ENCODE measurements at regions not wholly inside any gene's neighbourhood (a gene's known extent, or its start where the extent isn't known, plus 50 kb on each side); places are given as distances from the start of the nearest gene placed in this dataset.

DNA sequence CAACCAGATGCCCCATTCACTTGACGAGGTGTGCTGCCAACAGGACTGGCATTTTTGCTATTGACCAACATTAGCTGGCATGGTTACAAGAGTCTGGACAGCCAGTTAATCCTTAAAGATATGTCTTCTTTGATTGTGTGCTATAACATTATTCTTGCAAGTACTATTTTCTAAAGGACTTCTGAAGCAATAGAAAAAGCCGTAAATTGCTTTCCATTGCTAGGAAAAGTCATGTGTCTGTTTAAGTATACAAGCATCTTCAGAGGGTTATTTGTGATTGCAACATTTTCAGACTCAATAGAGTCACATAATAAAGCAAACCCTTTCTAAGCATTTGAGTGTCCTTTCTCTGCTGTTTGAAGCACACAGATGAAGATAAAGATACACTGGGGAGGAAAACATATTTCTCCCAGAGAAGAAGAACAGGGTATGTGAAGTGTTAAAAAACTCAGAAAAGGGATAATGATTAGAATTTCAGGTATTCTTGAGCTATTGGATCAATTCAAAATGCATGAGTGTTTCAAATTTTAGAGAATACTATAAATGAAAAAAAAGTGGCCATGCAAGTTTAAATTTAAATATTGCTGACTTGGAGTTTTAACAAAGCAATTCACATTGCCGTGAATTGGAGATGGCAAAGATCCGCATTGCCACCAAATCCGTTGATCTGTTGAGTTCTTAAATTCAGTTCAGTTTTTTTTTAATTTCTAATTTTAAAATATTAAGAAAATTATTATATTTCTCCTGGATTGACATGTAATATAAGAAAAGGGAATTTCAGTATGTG, 191.7 kb upstream of the MAP3K7 start:
- no peak overlapping the region for H3K27ac ChIP-seq (ENCODE audit: low read depth, low read length, poor library complexity, severe bottlenecking)
- intact Hi-C loops (cut with micrococcal nuclease; ENCODE audit: unreplicated experiment), result no loop called here
- H3K4me1 ChIP-seq (ENCODE audit: insufficient read depth, low read length, poor library complexity, severe bottlenecking), result no peaks in the 10 kb centered on the region
- ChIA-PET CTCF (no interaction called here), POLR2A (ENCODE audit: low non-redundant PET) (no interaction called here)
- H3K4me3 ChIP-seq (ENCODE audit: low read depth, low read length, poor library complexity, severe bottlenecking), result no peak overlapping the region
- TF ChIP-seq, protein P1, sequence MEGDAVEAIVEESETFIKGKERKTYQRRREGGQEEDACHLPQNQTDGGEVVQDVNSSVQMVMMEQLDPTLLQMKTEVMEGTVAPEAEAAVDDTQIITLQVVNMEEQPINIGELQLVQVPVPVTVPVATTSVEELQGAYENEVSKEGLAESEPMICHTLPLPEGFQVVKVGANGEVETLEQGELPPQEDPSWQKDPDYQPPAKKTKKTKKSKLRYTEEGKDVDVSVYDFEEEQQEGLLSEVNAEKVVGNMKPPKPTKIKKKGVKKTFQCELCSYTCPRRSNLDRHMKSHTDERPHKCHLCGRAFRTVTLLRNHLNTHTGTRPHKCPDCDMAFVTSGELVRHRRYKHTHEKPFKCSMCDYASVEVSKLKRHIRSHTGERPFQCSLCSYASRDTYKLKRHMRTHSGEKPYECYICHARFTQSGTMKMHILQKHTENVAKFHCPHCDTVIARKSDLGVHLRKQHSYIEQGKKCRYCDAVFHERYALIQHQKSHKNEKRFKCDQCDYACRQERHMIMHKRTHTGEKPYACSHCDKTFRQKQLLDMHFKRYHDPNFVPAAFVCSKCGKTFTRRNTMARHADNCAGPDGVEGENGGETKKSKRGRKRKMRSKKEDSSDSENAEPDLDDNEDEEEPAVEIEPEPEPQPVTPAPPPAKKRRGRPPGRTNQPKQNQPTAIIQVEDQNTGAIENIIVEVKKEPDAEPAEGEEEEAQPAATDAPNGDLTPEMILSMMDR (conservative IDR thresholded peaks at IDR 0.05; ENCODE audit: low read depth, low read length), result no peak
- peak; percentile 66 for TF ChIP-seq EZH2 (IDR thresholded peaks at IDR 0.05; ENCODE audit: borderline replicate concordance, low read depth, low read length, poor library complexity, severe bottlenecking)
- no peak for DNase-seq (ENCODE audit: low spot score)
- peaks cover 98% of the 10 kb centered on the region for H3K27me3 ChIP-seq (replicated peaks; ENCODE audit: insufficient read depth, low read depth, low read length, poor library complexity)
- H3K9me3 ChIP-seq (ENCODE audit: low read depth, low read length, poor library complexity, severe bottlenecking), result no peaks in the 10 kb centered on the region
- no peaks in the 10 kb centered on the region for H3K36me3 ChIP-seq (ENCODE audit: insufficient read depth, low read length, poor library complexity, severe bottlenecking)
- no TSS peak for BruUV-seq (replicated peaks)

DNA sequence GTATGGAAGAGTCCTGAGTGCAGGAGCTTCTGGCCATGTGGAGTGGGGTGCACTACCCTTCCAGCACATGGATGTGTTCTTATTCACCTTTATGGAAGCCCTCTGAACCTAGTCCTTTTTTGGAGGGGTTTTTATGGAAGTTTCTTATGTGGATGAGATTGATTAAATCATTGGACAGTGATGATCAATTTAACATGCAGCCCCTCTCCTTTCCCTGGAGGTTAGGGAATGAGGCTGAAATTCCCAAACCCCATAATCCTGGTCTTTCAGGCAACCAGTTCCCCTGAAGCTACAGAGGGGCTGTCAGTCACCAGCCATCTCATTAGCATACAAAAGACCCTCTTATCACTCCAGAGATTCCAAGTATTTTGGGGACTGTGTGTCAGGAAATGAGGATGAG, 183.9 kb upstream of the MAP3K7 start:
- Histone ChIP-seq H3K27me3 (replicated peaks; ENCODE audit: insufficient read depth, low read depth, low read length, poor library complexity) (peaks cover 78% of the 10 kb centered on the region), H3K4me3 (ENCODE audit: low read depth, low read length, poor library complexity, severe bottlenecking) (no peak overlapping the region), H3K36me3 (ENCODE audit: insufficient read depth, low read length, poor library complexity, severe bottlenecking) (no peaks in the 10 kb centered on the region), H3K9me3 (ENCODE audit: low read depth, low read length, poor library complexity, severe bottlenecking) (no peaks in the 10 kb centered on the region), H3K27ac (ENCODE audit: low read depth, low read length, poor library complexity, severe bottlenecking) (no peak overlapping the region), H3K4me1 (ENCODE audit: insufficient read depth, low read length, poor library complexity, severe bottlenecking) (no peaks in the 10 kb centered on the region)
- no peak for DNase-seq (ENCODE audit: low spot score)
- intact Hi-C loops (cut with micrococcal nuclease; ENCODE audit: unreplicated experiment), result no loop called here
- no TSS peak for BruUV-seq (replicated peaks)
- POLR2A ChIA-PET (ENCODE audit: low non-redundant PET), result no interaction called here
- CTCF ChIA-PET, result no interaction called here
- no peak for TF ChIP-seq EZH2 (IDR thresholded peaks at IDR 0.05; ENCODE audit: borderline replicate concordance, low read depth, low read length, poor library complexity, severe bottlenecking)
- TF ChIP-seq, protein P1 (conservative IDR thresholded peaks at IDR 0.05; ENCODE audit: low read depth, low read length), result no peak

DNA sequence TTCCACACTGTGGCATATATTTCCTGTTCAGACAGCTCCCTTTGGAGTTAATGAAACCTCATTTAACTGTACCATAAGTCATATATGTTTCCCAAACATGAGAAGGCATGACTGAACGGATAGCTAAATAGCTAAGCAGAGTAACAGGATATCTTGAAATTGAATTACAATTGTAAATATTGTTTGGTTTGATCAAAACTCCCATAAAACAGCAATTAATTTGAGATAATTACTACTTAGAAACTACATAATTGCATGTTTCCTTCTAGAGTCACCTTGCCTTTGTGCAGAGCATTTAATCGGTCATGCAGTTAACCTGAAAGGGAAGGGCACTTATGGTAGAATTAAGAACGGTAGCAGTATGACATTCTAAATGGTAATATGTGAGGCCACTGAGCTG, 179.0 kb upstream of the MAP3K7 start:
- BruUV-seq (replicated peaks), result no TSS peak
- Histone ChIP-seq H3K27ac (ENCODE audit: low read depth, low read length, poor library complexity, severe bottlenecking) (no peak overlapping the region), H3K27me3 (replicated peaks; ENCODE audit: insufficient read depth, low read depth, low read length, poor library complexity) (peaks cover 78% of the 10 kb centered on the region), H3K4me3 (ENCODE audit: low read depth, low read length, poor library complexity, severe bottlenecking) (no peak overlapping the region), H3K4me1 (ENCODE audit: insufficient read depth, low read length, poor library complexity, severe bottlenecking) (no peaks in the 10 kb centered on the region), H3K36me3 (ENCODE audit: insufficient read depth, low read length, poor library complexity, severe bottlenecking) (no peaks in the 10 kb centered on the region), H3K9me3 (ENCODE audit: low read depth, low read length, poor library complexity, severe bottlenecking) (no peaks in the 10 kb centered on the region)
- ChIA-PET POLR2A (ENCODE audit: low non-redundant PET) (no interaction called here), CTCF (no interaction called here)
- no peak for DNase-seq (ENCODE audit: low spot score)
- TF ChIP-seq, protein P1 (conservative IDR thresholded peaks at IDR 0.05; ENCODE audit: low read depth, low read length), result no peak
- no peak for TF ChIP-seq EZH2 (IDR thresholded peaks at IDR 0.05; ENCODE audit: borderline replicate concordance, low read depth, low read length, poor library complexity, severe bottlenecking)
- intact Hi-C loops (cut with micrococcal nuclease; ENCODE audit: unreplicated experiment), result no loop called here

Data from A673 (cell line).